CD14-positive monocyte (primary cell): ENCODE measurements at regions not wholly inside any gene's neighbourhood (a gene's known extent, or its start where the extent isn't known, plus 50 kb on each side); places are given as distances from the start of the nearest gene placed in this dataset.

ENCODE experiments used
- DNase-seq, 3 donors: peaks; one replicate each; pipeline ENCODE4 v3.0.0-alpha.2; 2011 to 2022
- H2AFZ ChIP-seq: 2 replicates; pipeline ENCODE4 v1.6.0; 2012; ENCODE audit warnings: mild to moderate bottlenecking, low read depth, low read length, inconsistent platforms; ENCODE audit not compliant: insufficient read depth, poor library complexity, severe bottlenecking
- H3K27ac ChIP-seq, 2 donors: 1 replicate in 1 of 2; 2 replicates in 1 of 2; pipeline ENCODE4 v1.5.1; 2012 to 2013; ENCODE audit warnings: low read length in 2 of 2, control low read depth in 1 of 2, inconsistent platforms in 1 of 2, low read depth in 1 of 2, mild to moderate bottlenecking in 1 of 2
- H3K27me3 ChIP-seq, 2 donors: one replicate each; pipeline versions ENCODE4 v1.6.0 to v1.6.1; 2011 to 2013; ENCODE audit warnings: low read length in 2 of 2; ENCODE audit not compliant: control insufficient read depth in 2 of 2, insufficient read depth in 2 of 2
- H3K36me3 ChIP-seq, 2 donors: replicated peaks in 1 of 2; 1 replicate in 1 of 2; 2 replicates in 1 of 2; pipeline versions ENCODE4 v1.5.1 to v1.6.1; 2012 to 2013; ENCODE audit warnings: low read length in 2 of 2, control low read depth in 1 of 2, inconsistent platforms in 1 of 2, mild to moderate bottlenecking in 1 of 2; ENCODE audit not compliant: insufficient read depth in 2 of 2, control insufficient read depth in 1 of 2
- H3K4me1 ChIP-seq, 2 donors: 1 replicate in 1 of 2; 2 replicates in 1 of 2; pipeline versions ENCODE4 v1.5.1 to v1.6.1; 2012 to 2013; ENCODE audit warnings: low read length in 2 of 2, control low read depth in 1 of 2, inconsistent platforms in 1 of 2, mild to moderate bottlenecking in 1 of 2, moderate library complexity in 1 of 2; ENCODE audit not compliant: insufficient read depth in 2 of 2, control insufficient read depth in 1 of 2
- H3K4me2 ChIP-seq: replicated peaks from 2 replicates; pipeline ENCODE3; 2012; ENCODE audit warnings: low read length, moderate library complexity, mild to moderate bottlenecking; ENCODE audit not compliant: poor library complexity, severe bottlenecking; ENCODE audit errors: extremely low read depth
- H3K4me3 ChIP-seq, 3 experiments: fragments of 200-600 bp in 1 of 3; sonication (generic) in 1 of 3; replicated peaks in 1 of 3; 1 replicate in 2 of 3; 2 replicates in 1 of 3; pipeline ENCODE4 v1.5.1; 2011 to 2013; ENCODE audit warnings: low read length in 3 of 3, mild to moderate bottlenecking in 3 of 3, control low read depth in 2 of 3, low read depth in 2 of 3, inconsistent platforms in 1 of 3, moderate library complexity in 1 of 3
- H3K79me2 ChIP-seq: 2 replicates; pipeline ENCODE4 v1.6.0; 2012; ENCODE audit warnings: mild to moderate bottlenecking, control low read depth, inconsistent platforms, low read length, moderate library complexity; ENCODE audit not compliant: insufficient read depth
- H3K9ac ChIP-seq: 2 replicates; pipeline ENCODE4 v1.6.0; 2017; ENCODE audit warnings: low read length, mild to moderate bottlenecking; ENCODE audit not compliant: insufficient read depth, poor library complexity, severe bottlenecking
- H3K9me3 ChIP-seq, 2 donors: replicated peaks in 1 of 2; 1 replicate in 1 of 2; 2 replicates in 1 of 2; pipeline versions ENCODE4 v1.5.1 to v1.6.1; 2012 to 2013; ENCODE audit warnings: low read length in 2 of 2, control low read depth in 1 of 2; ENCODE audit not compliant: control insufficient read depth in 1 of 2, insufficient read depth in 1 of 2
- H4K20me1 ChIP-seq: 2 replicates; pipeline ENCODE4 v1.6.0; 2012; ENCODE audit warnings: mild to moderate bottlenecking, low read length, control low read depth, moderate library complexity; ENCODE audit not compliant: insufficient read depth
- H3K27ac Mint-ChIP-seq, 7 donors: one replicate each; pipeline ENCODE4 v1.8.0; 2020; ENCODE audit warnings: mild to moderate bottlenecking in 7 of 7, mixed read lengths in 7 of 7, moderate library complexity in 6 of 7, inconsistent platforms in 2 of 7
- H3K27me3 Mint-ChIP-seq, 3 donors: one replicate each; pipeline ENCODE4 v1.8.0; 2021 to 2022; ENCODE audit warnings: low read depth in 3 of 3, mild to moderate bottlenecking in 3 of 3, mixed read lengths in 3 of 3, moderate library complexity in 3 of 3, inconsistent platforms in 1 of 3
- H3K36me3 Mint-ChIP-seq, 2 donors: one replicate each; pipeline ENCODE4 v1.8.0; 2020; ENCODE audit warnings: mixed read lengths in 2 of 2, inconsistent platforms in 1 of 2, mild to moderate bottlenecking in 1 of 2
- H3K4me1 Mint-ChIP-seq: one replicate; pipeline ENCODE4 v1.8.0; 2020; ENCODE audit warnings: mild to moderate bottlenecking, mixed read lengths
- H3K4me3 Mint-ChIP-seq, 2 donors: one replicate each; pipeline ENCODE4 v1.8.0; 2020; ENCODE audit warnings: mild to moderate bottlenecking in 2 of 2, mixed read lengths in 2 of 2, moderate library complexity in 1 of 2
- H3K9me3 Mint-ChIP-seq, 7 donors: one replicate each; pipeline ENCODE4 v1.8.0; 2020 to 2022; ENCODE audit warnings: mixed read lengths in 7 of 7, mild to moderate bottlenecking in 6 of 7, moderate library complexity in 6 of 7, inconsistent platforms in 2 of 7
- WGBS: methylation state at CpG from one replicate; pipeline ENCODE4 v1.1.5; 2013; ENCODE audit warnings: missing lambda C conversion rate; ENCODE audit not compliant: insufficient coverage; 5-methylcytosine and 5-hydroxymethylcytosine counted together
- intact Hi-C, 2 donors: fragments of 100-400 bp; cut with micrococcal nuclease; formaldehyde crosslinking; loops; one replicate each; pipeline versions ENCODE4 v1.15.0 to v1.15.1; 2023
- TF ChIP-seq, protein P1 (sequence below): fragments of 200-600 bp; IDR thresholded peaks from one replicate; pipeline ENCODE4 v1.8.0; 2022; ENCODE audit warnings: antibody characterized with exemption, mild to moderate bottlenecking

DNA sequence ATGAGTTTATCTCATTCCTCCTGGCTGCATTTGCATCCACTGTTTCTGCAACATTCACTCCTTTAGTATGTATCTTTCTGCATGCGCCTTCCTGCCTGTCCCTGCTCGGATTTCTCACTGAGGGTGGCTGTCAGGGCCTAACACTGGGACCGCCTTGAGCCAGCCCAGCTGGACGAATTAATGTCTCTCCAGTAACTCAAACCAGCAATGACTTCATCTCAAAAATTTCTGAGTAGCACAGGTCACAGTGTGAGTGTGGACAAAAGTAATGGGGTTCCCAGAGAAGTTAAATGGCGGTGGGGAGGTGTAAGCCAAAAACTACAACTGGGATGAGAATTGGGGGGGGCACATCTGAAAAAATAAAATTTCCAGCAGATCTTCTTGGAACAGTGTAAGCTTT lies 444.0 kb upstream of the MGMT start:
- Histone ChIP-seq H2AFZ (no peak overlapping the region), H3K9me3 (no peaks in the 10 kb centered on the region), H3K79me2 (no peaks in the 10 kb centered on the region), H4K20me1 (no peaks in the 10 kb centered on the region), H3K9ac (no peak overlapping the region), H3K4me3 (no peak overlapping the region), H3K4me1 (no peaks in the 10 kb centered on the region), H3K27me3 (no peaks in the 10 kb centered on the region), H3K36me3 (no peaks in the 10 kb centered on the region), H3K27ac (no peak overlapping the region), H3K4me2 (no peak overlapping the region)
- TF ChIP-seq, protein P1, sequence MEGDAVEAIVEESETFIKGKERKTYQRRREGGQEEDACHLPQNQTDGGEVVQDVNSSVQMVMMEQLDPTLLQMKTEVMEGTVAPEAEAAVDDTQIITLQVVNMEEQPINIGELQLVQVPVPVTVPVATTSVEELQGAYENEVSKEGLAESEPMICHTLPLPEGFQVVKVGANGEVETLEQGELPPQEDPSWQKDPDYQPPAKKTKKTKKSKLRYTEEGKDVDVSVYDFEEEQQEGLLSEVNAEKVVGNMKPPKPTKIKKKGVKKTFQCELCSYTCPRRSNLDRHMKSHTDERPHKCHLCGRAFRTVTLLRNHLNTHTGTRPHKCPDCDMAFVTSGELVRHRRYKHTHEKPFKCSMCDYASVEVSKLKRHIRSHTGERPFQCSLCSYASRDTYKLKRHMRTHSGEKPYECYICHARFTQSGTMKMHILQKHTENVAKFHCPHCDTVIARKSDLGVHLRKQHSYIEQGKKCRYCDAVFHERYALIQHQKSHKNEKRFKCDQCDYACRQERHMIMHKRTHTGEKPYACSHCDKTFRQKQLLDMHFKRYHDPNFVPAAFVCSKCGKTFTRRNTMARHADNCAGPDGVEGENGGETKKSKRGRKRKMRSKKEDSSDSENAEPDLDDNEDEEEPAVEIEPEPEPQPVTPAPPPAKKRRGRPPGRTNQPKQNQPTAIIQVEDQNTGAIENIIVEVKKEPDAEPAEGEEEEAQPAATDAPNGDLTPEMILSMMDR: no peak
- no peaks in the 10 kb centered on the region for H3K4me1 Mint-ChIP-seq
- H3K27ac Mint-ChIP-seq: no peak overlapping the region
- DNase-seq: no peak
- H3K27me3 Mint-ChIP-seq: peaks cover 0 to 5% (median 3%) of the 10 kb centered on the region in 3 donors
- 92% methylated on average over 2 of the region's 5 CpGs for WGBS
- H3K36me3 Mint-ChIP-seq: no peaks in the 10 kb centered on the region
- no peaks in the 10 kb centered on the region for H3K9me3 Mint-ChIP-seq
- intact Hi-C loops: no loop called here
- no peak overlapping the region for H3K4me3 Mint-ChIP-seq

DNA sequence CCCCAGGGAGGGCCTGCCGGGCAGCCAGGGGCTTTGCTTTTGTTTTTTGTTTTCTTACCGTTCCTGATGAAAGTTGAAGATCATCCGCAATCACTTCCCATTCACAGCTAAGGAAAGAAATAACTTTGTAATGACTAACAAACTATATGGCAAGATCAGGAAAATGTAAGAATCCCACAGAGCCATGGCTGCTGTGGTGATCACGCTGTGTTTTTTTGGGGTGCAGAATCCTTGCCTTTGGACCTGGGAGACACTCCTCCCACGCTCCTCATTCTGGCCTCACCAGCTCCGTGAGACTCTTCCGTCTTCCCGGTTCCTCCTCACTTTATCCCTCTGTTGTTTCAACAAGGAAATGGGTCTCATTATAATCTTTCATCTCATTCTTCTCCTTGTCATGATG lies 443.0 kb upstream of the MGMT start:
- WGBS: 100% methylated on average over 2 of the region's 8 CpGs
- intact Hi-C loops: no loop called here
- Mint-ChIP-seq H3K9me3 (no peaks in the 10 kb centered on the region), H3K36me3 (no peaks in the 10 kb centered on the region), H3K27me3 (peaks cover 2 to 5% (median 3%) of the 10 kb centered on the region in 3 donors), H3K27ac (no peak overlapping the region), H3K4me3 (peak overlapping the region in 1 of 2 donors; percentile 41), H3K4me1 (no peaks in the 10 kb centered on the region)
- Histone ChIP-seq H4K20me1 (no peaks in the 10 kb centered on the region), H3K4me3 (no peak overlapping the region), H3K27me3 (peaks cover 0 to 2% of the 10 kb centered on the region in 2 donors), H2AFZ (no peak overlapping the region), H3K36me3 (no peaks in the 10 kb centered on the region), H3K27ac (no peak overlapping the region), H3K4me1 (no peaks in the 10 kb centered on the region), H3K4me2 (no peak overlapping the region), H3K9me3 (no peaks in the 10 kb centered on the region), H3K79me2 (no peaks in the 10 kb centered on the region), H3K9ac (no peak overlapping the region)
- TF ChIP-seq, protein P1: no peak
- no peak for DNase-seq
